HuH-7.5 (cell line): ENCODE measurements at regions not wholly inside any gene's neighbourhood (a gene's known extent, or its start where the extent isn't known, plus 50 kb on each side); places are given as distances from the start of the nearest gene placed in this dataset.

ENCODE experiments used
- DNase-seq: peaks from one replicate; pipeline ENCODE4 v3.0.0; 2011; ENCODE audit warnings: low spot score

DNA sequence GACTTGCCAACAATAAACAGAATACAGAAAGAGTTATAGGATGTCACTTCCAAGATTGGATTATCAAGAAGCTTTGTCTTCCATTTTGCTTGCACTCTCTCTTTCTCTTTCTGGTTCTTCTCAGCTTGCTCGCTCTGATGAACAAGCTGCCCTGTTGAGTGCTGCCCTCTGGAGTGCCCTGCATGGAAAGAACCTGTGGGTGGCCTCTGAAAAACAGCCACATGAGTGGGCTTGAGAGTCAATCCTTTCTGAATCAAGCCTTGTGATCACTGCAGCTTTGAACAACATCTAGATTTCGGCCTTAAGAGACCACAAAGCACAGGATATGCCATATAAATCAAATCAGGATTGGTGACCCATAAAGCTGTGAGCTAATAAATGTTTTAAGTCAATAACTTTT is 185.1 kb downstream of the KIF2B start:
- DNase-seq = no peak

DNA sequence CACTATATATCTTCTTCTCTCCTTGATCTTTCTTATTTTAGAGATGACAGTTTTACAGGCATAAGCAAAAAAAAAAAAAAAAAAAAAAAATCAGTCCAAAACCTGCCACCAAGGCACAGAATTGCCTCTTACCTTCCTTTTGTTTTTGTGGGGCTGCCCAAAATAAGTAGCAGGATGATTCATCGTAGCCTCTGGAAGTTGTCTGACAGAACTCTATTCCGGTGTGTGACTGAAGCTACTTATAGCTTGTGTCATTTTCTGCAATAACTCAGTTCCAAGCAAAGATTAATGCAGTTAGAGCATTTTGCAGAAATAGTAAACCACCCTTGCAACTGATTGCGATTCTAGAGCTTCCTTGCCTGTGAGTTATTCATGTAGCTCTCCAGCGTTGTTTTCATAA is 186.8 kb downstream of the KIF2B start:
- no peak for DNase-seq

DNA sequence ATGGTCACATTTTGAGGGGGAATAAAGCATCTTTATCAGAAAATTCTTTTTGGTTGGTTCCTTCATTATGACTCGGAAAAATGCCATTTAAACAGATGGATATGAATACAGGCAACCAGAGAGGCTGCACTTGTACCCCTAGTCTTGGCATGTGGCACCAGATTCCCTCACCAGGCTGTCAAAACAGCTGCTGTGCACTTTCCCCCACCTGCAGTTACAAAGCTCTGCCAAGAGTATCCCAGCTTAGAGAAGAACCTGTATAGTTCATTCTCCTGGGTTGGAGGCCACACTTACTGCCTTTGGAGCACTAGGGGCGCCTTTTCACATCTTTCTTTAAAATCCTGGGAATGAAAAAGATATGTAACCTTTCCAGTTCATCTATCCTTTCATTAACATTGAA is 190.3 kb downstream of the KIF2B start:
- no peak for DNase-seq

GRCh38 chr17:54015734-54016133 is 193.0 kb downstream of the KIF2B start:
- no peak for DNase-seq

GRCh38 chr17:54021418-54021817 is 198.7 kb downstream of the KIF2B start:
- DNase-seq = no peak

DNA sequence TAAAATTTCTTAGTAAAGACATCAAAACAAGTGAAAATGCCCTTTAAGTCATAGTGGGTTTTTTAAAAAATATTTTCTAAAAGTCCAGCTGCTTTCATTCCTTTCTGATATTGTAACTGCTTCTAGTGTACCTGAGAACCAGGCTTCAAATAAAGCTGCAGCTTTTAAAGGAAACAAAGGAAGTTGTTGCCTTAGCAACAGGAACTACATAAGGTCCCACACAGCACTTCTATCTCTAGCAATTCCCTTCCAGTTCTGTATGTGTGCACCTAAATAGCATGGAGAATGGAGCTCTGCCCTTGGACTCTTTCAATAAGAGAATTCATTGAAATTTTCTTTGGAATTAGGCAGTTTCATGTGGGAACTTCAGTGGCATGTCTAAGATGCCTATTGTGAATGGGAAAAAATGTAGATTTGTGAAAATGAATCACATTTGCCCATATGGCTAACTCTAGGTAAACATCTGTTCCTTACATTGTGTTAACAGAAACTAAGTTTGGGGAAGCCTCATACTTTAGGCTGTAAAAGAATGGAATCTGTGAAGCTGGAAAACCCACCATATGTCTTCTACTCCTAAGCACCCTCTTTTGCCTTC is 206.4 kb downstream of the KIF2B start:
- DNase-seq = no peak

- no peak for DNase-seq
Measured at GRCh38 chr17:54029986-54030385, 207.3 kb downstream of the KIF2B start.

- DNase-seq = no peak
Measured at GRCh38 chr17:54046570-54046969, 223.8 kb downstream of the KIF2B start.

- no peak for DNase-seq
Measured at GRCh38 chr17:54063639-54064038, 240.9 kb downstream of the KIF2B start.

- no peak for DNase-seq
Measured at GRCh38 chr17:54085020-54085419, 262.3 kb downstream of the KIF2B start.

- DNase-seq = no peak
Measured at GRCh38 chr17:54085934-54086333, 263.2 kb downstream of the KIF2B start.

- no peak for DNase-seq
Measured at GRCh38 chr17:54096216-54096615, 273.5 kb downstream of the KIF2B start.

DNA sequence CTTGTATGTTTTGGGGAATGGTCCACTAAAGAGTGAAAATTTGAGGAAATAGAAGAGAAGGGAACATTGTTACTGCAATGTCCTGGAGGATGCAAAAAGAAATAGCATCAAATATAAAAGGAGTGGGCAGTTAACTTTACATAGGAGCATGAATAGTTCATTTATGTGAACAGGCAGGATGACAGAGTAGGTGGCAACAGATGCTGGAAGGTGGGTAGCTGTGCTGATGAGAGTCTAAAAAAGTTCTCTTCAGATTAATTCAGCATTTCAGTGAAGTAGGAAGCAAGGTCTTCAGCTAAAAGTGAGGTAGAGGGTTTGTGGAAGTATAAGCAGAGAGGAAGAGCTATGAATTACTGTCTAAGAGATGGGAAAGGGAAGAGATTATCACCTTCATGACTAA is 276.5 kb downstream of the KIF2B start:
- DNase-seq = no peak

GRCh38 chr17:54102246-54102645 is 279.5 kb downstream of the KIF2B start:
- no peak for DNase-seq

DNA sequence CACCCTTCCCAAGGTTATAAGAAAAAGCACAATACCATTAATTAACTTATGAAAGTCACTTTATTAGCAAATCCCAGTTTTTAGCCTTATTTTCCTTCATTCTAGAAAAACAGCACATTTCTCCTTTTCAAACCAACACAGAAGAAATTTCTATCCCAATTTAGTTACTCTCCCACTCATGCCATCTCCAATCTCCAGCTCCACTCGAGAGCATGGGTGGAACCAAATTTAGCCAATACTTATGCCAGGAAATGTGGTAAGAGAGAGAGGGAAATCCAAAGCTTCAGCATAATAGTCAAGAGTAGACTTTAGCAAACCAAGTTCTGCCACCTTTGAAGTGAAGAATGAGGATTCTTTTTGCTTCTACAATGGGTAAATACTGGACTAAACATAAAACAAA is 288.8 kb downstream of the KIF2B start:
- DNase-seq = no peak

- DNase-seq = no peak
Measured at GRCh38 chr17:54117452-54117851, 294.7 kb downstream of the KIF2B start.

DNA sequence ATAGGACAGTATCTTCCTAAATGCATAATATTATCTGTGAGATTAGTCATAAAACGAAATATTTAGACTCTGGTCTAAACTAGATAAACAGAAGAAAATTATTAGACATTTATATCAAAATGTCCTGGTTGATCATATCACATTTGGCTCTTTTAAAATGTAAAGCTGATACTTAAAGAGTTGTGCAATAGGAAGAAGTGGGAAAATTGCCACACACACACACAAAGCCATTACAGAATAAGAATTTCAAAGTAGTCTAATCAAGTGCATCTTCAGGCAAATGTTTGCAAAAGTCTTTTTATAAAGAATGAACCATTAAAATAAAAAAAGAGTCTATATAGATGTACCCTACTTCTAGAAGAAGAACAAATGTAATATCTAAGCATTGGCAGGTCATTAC is 301.7 kb downstream of the KIF2B start:
- no peak for DNase-seq

GRCh38 chr17:54153423-54153822 is 330.7 kb downstream of the KIF2B start:
- no peak for DNase-seq

GRCh38 chr17:54157542-54157941 is 334.8 kb downstream of the KIF2B start:
- DNase-seq = no peak

DNA sequence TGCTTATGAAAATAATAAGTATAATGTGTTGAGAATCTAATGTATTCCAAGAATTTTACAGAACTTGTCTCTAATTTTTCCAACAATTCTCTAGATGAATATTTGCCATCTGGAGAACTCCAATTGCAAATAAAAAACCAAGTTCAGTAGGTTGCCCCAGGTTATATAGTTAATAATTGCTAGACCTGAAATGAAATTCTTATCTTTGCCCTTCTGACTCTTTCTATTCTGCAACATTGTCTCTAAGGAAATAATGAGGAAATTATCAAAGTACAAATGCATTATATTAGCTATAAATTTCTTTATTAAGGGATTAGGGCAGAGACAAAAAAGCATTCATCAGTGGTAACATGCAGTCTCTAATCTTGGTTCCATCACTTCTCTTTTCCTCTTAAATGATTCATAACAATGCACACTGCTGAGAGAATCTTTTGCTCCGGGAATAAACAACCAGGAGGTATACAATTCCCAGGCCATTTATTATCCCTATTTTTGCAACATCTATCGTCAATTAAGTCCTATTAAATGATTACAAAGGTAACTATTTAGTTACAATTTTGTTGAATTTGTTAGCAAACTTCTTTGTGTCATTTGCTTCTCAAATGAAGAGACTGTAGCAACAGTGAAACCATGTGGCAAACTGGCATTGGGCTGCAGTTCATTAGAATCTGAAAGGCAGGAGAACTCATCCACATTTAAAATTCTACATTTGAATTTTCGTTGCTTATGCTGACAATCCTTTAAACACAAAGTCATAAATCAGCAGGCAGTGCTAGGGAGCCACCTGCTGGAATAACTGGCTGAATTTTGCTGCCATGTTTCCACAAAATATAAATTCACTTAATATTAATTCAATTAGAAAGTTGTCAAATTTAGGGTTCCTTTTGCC is 349.6 kb downstream of the KIF2B start:
- no peak for DNase-seq

DNA sequence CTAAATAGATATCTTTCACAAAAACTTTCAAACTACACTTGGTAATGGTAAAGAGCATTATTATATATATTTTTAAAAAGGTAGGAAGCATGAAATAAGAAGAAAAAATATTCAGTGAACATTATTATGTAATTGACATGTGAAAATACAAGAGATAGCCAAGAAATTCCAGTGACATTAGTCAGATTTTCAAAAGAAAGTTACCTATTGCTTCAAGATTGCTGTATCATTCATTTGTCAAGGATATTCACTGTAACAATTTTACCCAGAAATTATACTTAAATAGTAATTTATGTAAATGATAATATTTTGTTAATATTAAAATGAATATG is 350.2 kb downstream of the KIF2B start:
- no peak for DNase-seq

GRCh38 chr17:54177606-54178308 is 355.0 kb downstream of the KIF2B start:
- DNase-seq = no peak

GRCh38 chr17:54180950-54181349 is 358.2 kb downstream of the KIF2B start:
- no peak for DNase-seq
